Kidney epithelial cell (primary cell): ENCODE measurements at regions not wholly inside any gene's neighbourhood (a gene's known extent, or its start where the extent isn't known, plus 50 kb on each side); places are given as distances from the start of the nearest gene placed in this dataset.
"Not testable (repeated sequence)": the region's sequence is repeated elsewhere in the genome, so short reads cannot be mapped to it uniquely, and the experiment has no call there.

Experiments
- DNase-seq: peaks from one replicate; pipeline ENCODE4 v3.0.0-alpha.2; 2010; ENCODE audit warnings: low read depth
- H3K27me3 ChIP-seq: 2 replicates; pipeline ENCODE4 v1.6.0; 2011; ENCODE audit warnings: low read length; ENCODE audit not compliant: control insufficient read depth, insufficient read depth
- H3K36me3 ChIP-seq: 2 replicates; pipeline ENCODE4 v1.5.1; 2011; ENCODE audit warnings: low read length; ENCODE audit not compliant: control insufficient read depth, insufficient read depth
- H3K4me3 ChIP-seq: 2 replicates; pipeline ENCODE4 v1.5.1; 2011; ENCODE audit warnings: low read depth, mild to moderate bottlenecking, control low read depth, low read length
- TF ChIP-seq, protein P1 (sequence below): IDR thresholded peaks from 2 replicates; pipeline ENCODE4 v1.5.1; 2011; ENCODE audit warnings: mild to moderate bottlenecking, moderate library complexity, low read length, control low read depth, inconsistent platforms; ENCODE audit not compliant: insufficient read depth, poor library complexity, severe bottlenecking

DNA sequence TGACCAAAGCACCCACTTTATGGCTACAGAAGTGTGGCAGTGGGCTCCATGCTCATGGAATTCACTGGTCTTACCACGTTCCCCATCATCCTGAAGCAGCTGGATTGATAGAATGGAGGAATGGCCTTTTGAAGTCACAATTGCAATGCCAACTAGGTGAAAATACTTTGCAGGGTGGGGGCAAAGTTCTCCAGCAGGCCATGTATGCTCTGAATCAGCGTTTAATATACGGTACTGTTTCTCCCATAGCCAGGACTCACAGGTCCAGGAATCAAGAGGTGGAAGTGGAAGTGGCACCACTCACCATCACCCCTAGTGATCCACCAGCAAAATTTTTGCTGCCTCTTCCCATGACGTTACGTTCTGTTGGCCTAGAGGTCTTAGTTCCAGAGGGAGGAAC, 60.5 kb upstream of the GMDS start:
- TF ChIP-seq, protein P1, sequence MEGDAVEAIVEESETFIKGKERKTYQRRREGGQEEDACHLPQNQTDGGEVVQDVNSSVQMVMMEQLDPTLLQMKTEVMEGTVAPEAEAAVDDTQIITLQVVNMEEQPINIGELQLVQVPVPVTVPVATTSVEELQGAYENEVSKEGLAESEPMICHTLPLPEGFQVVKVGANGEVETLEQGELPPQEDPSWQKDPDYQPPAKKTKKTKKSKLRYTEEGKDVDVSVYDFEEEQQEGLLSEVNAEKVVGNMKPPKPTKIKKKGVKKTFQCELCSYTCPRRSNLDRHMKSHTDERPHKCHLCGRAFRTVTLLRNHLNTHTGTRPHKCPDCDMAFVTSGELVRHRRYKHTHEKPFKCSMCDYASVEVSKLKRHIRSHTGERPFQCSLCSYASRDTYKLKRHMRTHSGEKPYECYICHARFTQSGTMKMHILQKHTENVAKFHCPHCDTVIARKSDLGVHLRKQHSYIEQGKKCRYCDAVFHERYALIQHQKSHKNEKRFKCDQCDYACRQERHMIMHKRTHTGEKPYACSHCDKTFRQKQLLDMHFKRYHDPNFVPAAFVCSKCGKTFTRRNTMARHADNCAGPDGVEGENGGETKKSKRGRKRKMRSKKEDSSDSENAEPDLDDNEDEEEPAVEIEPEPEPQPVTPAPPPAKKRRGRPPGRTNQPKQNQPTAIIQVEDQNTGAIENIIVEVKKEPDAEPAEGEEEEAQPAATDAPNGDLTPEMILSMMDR, result no peak
- Histone ChIP-seq H3K4me3 (no peak overlapping the region), H3K36me3 (no peaks in the 10 kb centered on the region), H3K27me3 (no peaks in the 10 kb centered on the region)
- DNase-seq, result no peak

DNA sequence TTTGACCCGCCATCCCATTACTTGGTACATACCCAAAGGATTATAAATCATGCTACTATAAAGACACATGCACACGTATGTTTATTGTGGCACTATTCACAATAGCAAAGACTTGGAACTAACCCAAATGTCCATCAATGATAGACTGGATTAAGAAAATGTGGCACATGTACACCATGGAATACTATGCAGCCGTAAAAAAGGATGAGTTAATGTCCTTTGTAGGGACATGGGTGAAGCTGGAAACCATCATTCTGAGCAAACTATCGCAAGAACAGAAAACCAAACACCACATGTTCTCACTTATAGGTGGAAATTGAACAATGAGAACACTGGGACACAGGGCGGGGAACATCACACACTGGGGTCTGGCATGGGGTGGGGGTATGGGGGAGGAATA, 57.1 kb upstream of the GMDS start:
- H3K4me3 ChIP-seq, H3K27me3 ChIP-seq, H3K36me3 ChIP-seq, DNase-seq: not testable (repeated sequence)

DNA sequence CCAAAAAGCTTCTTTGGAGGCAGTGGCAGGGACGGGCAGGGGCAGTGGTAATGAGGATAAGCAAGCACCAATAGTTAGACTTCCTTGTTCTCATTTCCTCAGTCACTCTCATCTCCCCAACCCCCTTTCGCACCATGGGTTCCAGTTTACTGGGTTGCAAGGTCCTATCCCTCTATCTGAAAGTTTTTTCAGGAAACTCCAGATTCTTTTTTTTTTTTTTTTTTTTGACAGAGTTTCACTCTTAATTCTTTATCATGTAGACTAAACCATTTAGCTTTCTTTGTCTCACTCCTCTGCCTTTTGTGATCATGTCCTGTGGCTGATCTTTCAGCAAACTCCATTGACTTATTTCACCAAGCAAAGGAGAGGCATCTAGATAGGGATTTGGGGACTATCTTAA, 51.4 kb upstream of the GMDS start:
- Histone ChIP-seq H3K27me3 (no peaks in the 10 kb centered on the region), H3K36me3 (no peaks in the 10 kb centered on the region), H3K4me3 (no peak overlapping the region)
- DNase-seq, result no peak
- TF ChIP-seq, protein P1, result no peak
